GM21529 (cell line): ENCODE measurements at regions not wholly inside any gene's neighbourhood (a gene's known extent, or its start where the extent isn't known, plus 50 kb on each side); places are given as distances from the start of the nearest gene placed in this dataset.
A peak's percentile ranks its signal among the peaks of the same experiment; 100 is the strongest.
"Not testable (repeated sequence)": the region's sequence is repeated elsewhere in the genome, so short reads cannot be mapped to it uniquely, and the experiment has no call there.

Source experiments
- ATAC-seq: cut with Tn5 transposase; IDR thresholded peaks from one replicate; pipeline ENCODE4 v1.9.1; 2021; ENCODE audit not compliant: unreplicated experiment

- ATAC-seq = no peak
Observed at GRCh38 chr9:2243666-2244555, 228.8 kb downstream of the SMARCA2 start.

GRCh38 chr9:2247340-2247739, 232.2 kb downstream of the SMARCA2 start:
- no peak for ATAC-seq

- ATAC-seq = no peak
Observed at GRCh38 chr9:2248768-2249265, 233.7 kb downstream of the SMARCA2 start.

GRCh38 chr9:2253636-2254580, 238.8 kb downstream of the SMARCA2 start:
- ATAC-seq = no peak

DNA sequence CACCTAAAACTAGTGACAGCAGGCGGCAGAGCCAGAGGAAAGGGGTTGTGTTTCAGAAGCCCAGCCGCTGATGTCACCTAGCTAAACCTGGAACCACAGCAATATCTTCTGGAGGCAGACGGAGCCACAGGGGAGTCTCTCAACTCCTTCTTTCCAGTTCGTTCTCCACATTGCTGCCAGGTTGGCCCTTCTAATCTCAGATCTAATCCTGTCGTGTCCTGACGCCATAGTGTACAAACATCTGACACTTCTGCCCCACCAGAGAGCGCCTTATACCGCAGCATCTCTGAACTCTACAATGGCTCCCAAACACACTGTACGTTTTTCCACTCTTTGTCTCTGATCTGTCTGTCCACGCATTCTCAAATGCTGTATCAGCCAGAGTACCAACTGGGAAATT, 240.0 kb downstream of the SMARCA2 start:
- no peak for ATAC-seq

DNA sequence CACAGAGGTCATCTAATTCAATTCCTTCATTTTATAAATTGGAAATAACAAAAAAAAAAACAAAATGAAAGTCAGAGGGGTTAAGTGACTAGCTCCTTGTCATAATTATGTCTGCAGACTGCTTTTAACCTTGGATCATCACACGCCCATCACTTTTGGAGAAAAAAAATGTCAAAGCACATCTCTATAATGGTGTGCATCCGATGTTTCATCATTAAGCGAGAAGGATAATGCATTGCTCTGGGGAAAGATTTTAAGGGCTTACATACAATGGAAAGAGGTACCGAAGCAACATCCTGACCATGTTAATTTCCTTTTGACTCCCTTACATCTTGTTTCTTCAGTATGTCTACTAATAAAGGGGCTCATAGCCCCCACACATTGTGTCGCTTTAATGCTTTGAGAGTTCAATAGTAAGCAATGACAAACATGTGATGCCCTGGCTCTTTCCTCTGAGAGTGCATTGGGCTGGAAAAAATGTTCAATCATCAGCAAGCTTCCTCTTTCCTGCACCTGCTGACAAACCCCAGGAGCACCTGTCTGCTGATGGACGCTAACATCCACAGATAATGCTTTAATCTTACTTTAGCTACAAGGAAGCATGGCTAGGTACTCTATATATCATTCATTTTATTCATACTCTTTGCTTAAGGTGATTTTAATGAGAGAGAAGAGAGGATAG, 242.2 kb downstream of the SMARCA2 start:
- ATAC-seq = no peak

DNA sequence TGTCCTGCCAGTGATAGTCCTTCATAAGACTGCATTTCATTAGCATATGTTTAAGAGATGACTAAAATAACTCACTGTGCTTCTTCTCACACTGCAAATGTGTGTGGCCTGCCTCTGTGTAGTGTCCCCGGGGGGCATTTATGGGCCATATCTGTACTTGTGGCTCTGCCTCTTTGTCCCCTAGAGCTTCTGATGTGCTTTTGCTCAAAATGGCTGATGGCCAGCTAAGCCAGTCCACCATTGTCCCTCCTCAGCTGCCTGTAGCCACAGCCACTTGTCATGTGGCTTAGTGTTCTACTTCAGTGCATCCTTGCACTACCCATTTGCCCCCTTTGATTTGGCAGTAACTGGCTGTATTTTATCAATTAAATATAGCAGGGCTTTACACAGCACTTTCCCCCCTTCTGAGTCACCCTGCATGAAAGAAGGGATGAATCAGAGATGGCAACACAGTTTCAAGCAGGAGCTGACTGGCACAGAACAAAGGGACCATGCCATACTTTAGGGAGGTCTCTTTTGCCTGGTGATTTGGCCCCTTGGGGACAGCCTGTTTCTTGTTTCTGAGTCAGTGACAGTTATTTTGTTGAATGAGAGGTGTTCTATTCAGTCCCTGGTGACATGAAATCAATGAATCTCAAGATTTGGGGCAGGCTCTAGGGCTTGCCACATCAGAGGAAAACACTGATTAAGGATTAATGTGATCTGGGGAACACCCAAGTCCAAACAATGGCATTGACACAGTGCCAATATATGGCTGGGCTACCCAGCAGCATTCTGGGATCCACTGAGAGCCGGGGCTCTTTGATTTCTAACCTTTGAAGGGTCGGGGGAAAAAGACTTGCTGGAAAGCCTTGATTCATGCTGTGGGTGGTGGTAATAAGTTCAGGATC, 245.5 kb downstream of the SMARCA2 start:
- ATAC-seq = no peak

GRCh38 chr9:2261421-2262103, 246.4 kb downstream of the SMARCA2 start:
- ATAC-seq = no peak

DNA sequence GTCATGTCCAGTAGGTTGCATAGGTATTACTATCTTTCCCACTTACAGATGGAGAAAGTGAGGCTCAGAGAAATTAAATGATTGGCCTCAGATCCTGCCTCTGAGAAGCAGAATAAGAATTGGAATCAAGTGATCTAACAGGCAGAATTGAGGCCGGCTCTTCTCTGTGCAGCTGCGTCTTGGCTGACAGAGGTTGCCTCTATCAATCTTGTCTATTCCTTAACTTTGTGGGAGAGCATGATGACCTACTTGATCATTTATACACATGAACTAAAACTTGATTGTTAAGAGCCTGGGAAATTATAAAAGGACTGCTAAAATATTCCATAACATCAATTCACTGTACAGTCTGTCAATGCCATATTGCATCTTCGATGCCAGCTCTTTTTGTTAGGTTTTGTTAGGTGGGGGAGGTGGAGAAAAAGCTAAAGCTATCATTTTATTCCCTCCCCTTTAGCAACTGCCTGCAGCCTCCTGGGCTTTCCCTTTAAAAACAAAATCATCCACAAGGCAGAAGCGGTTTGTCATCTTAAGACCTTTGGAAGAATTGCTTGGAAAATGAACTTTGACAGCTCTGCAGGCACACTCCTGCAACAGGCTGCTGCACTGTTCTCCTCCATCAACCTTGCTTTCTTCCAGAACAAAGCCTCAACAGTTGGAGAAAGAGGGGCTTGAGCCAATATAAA, 247.4 kb downstream of the SMARCA2 start:
- no peak for ATAC-seq

DNA sequence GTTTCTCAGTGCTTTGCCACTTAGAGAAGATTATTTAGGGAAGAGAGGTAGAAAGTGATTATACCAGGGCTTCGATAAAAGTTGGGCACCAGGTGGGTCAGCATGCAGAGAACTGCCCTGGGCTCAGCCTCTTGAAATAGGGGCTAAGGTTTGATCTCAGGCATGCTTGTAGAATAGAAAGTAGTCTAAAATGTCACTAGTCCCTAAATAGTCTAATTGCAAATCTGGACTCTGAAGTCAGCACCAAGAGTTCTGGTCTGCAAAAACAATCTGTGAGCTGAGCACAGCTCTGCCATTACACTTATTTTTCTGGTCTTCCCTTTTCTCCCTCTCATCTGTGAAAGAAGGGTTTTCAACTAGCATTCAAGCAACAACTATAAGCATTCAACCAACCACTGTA, 248.0 kb downstream of the SMARCA2 start:
- ATAC-seq = no peak

GRCh38 chr9:2263665-2264064, 248.5 kb downstream of the SMARCA2 start:
- no peak for ATAC-seq

- ATAC-seq = no peak
Observed at GRCh38 chr9:2264081-2264480, 248.9 kb downstream of the SMARCA2 start.

DNA sequence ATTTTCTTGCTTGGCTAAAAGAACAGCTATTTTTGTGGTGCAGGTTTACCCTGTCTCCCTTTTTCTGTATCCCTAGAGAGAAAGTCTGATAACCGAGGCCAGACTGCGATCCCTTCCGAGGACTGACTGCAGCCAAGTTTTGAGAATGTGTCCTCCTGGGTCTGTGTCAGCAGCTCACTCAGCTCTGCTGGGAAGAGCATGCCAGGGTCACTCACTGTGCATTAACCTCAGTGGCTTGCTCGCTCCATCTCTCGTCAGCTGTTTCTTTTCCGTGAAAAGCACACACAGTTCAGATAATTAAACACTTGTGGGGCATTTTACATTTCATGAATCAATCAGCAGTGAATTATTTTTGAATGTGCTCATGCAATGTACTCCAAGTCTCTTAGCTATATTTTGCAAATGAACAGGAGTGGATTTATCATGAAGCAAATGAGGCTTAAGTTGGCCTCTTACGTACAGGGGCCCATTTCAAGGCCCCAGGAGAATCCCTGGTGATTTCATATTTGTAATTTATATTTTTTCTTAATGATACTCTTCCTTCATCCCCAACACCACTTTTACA, 252.1 kb downstream of the SMARCA2 start:
- ATAC-seq = no peak

- ATAC-seq = no peak
Observed at GRCh38 chr9:2269778-2270177, 254.6 kb downstream of the SMARCA2 start.

DNA sequence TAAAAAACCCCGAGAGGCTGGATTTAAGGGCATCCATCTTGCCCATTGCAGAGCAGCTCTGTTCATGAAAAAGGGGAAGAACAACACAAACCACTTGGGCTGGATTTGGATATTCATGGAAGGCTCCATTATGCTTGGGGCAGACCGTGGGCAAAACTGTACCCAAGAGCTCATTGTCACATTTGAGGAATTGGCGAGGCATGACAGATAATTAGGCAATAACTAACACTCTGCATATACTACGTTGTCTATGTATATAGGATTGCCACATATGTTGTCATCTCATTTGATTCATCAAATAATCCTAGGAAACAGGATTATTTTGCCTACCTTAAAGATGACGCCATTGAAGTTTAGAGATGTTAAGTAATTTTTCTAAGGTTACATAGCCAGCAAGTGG, 255.4 kb downstream of the SMARCA2 start:
- ATAC-seq = no peak

DNA sequence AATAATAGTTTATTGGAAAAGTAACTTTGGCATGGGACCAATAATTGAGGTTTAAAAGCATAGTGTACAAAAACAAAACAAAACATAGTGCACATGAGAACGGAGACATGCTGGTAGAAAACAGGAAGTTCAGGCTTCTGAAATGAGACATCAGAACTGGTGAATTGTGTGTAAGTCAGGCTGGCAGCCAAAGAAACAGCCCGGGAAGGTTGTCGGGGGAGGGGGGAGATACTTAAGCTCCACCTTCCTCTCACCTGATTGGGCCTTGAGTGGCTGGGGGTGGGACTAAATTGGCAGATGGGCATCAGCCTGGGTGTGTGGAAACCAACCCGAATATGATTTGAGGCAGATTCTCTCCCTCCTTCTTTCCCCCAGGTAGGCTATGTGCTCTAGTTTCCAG, 256.3 kb downstream of the SMARCA2 start:
- ATAC-seq = peak; percentile 87

DNA sequence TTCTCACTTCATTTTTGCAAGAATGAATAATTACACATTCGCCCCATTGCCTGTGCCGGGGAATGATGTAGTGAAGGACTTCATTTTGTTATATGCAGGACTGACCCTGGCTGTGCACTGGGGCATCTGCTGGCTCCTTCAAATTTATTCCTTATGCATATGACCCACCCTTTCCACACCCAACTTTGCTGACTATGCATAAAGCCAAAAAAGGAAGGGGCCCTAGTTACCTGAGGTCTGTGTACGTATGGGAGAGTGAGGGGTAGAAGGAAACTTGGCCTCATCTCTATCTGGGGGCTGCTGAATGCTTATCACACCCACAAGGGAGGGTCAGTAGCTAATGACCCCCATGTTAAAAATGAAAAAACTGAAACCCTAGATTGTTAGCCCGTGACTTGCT, 259.6 kb downstream of the SMARCA2 start:
- ATAC-seq = no peak

DNA sequence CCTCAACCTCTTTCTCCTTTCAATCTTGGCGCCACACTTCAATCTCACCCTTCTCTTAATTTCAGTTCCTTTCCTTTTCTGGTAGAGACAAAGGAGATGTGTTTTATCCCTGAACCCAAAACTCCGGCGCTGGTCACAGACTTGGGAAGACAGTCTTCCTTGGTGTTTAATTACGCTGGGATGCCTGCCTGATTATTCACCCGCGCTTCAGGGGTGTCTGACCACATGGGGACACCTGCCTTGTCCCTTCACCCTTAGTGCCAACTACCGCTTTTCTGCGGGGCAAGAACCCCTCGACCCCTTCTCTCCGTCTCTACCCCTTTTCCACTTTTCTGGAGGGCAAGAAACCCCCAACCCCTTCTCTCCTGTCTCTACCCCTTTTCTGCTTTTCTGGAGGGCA, 261.1 kb downstream of the SMARCA2 start:
- ATAC-seq = no peak

DNA sequence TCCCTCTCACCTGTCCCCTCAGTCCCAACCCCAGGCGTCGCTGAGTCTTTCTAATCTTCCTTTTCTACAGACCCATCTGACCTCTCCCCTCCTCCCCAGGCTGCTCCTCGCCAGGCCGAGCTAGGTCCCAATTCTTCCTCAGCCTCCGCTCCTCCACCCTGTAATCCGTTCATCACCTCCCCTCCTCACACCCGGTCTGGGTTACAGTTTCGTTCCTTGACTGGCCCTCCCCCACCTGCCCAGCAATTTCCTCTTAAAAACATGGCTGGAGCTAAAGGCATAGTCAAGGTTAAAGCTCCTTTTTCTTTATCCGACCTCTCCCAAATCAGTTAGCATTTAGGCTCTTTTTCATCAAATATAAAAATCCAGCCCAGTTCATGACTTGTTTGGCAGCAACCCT, 262.0 kb downstream of the SMARCA2 start:
- not testable (repeated sequence) for ATAC-seq
